Ishikawa (cell line): ENCODE measurements at regions not wholly inside any gene's neighbourhood (a gene's known extent, or its start where the extent isn't known, plus 50 kb on each side); places are given as distances from the start of the nearest gene placed in this dataset.

Experiments used
- CEBPB ChIP-seq: IDR thresholded peaks from 2 replicates; pipeline ENCODE4 v1.6.1; 2012
- EP300 ChIP-seq: IDR thresholded peaks from 2 replicates; pipeline ENCODE4 v1.6.1; 2012; ENCODE audit warnings: borderline replicate concordance
- FOXM1 ChIP-seq: IDR thresholded peaks from 2 replicates; pipeline ENCODE4 v1.6.1; 2012; ENCODE audit warnings: low read depth, borderline replicate concordance
- MAX ChIP-seq: IDR thresholded peaks from 2 replicates; pipeline ENCODE4 v1.6.1; 2012
- RAD21 ChIP-seq: IDR thresholded peaks from 2 replicates; pipeline ENCODE4 v1.6.1; 2012; ENCODE audit warnings: low read depth
- REST ChIP-seq: IDR thresholded peaks from 2 replicates; pipeline ENCODE4 v1.6.1; 2012; ENCODE audit warnings: low read depth, mild to moderate bottlenecking
- TAF1 ChIP-seq: IDR thresholded peaks from 2 replicates; pipeline ENCODE4 v1.6.1; 2012; ENCODE audit warnings: low read depth, mild to moderate bottlenecking
- TEAD4 ChIP-seq: IDR thresholded peaks from 2 replicates; pipeline ENCODE4 v1.6.1; 2012
- YY1 ChIP-seq: IDR thresholded peaks from 2 replicates; pipeline ENCODE4 v1.6.1; 2012; ENCODE audit warnings: low read depth
- ZBTB7A ChIP-seq: IDR thresholded peaks from 2 replicates; pipeline ENCODE4 v1.6.1; 2012; ENCODE audit warnings: low read depth

- TF ChIP-seq TAF1 = no peak
- TF ChIP-seq MAX = no peak
- TF ChIP-seq REST = no peak
- no peak for TF ChIP-seq YY1
- no peak for TF ChIP-seq EP300
- no peak for TF ChIP-seq CEBPB
- TF ChIP-seq FOXM1 = no peak
- TF ChIP-seq RAD21 = no peak
- no peak for TF ChIP-seq TEAD4
- TF ChIP-seq ZBTB7A = no peak
Observed at GRCh38 chr6:12369781-12370262, 79.7 kb downstream of the EDN1 start.
